KOPT-K1 (cell line): ENCODE measurements at regions not wholly inside any gene's neighbourhood (a gene's known extent, or its start where the extent isn't known, plus 50 kb on each side); places are given as distances from the start of the nearest gene placed in this dataset.
"Not testable (repeated sequence)": the region's sequence is repeated elsewhere in the genome, so short reads cannot be mapped to it uniquely, and the experiment has no call there.

Source experiments
- H3K27ac ChIP-seq: fragments of 200-600 bp; sonication (generic); 2 replicates; pipeline ENCODE4 v1.5.1; 2016; ENCODE audit warnings: antibody characterized with exemption, mild to moderate bottlenecking, low read depth, low read length; ENCODE audit not compliant: poor library complexity, severe bottlenecking
- H3K36me3 ChIP-seq: fragments of 200-600 bp; sonication (generic); 2 replicates; pipeline ENCODE4 v1.5.1; 2017; ENCODE audit warnings: antibody characterized with exemption, mild to moderate bottlenecking, low read length, moderate library complexity; ENCODE audit not compliant: insufficient read depth
- H3K9me3 ChIP-seq: fragments of 200-600 bp; sonication (generic); 2 replicates; pipeline ENCODE4 v1.5.1; 2017; ENCODE audit warnings: antibody characterized with exemption, low read length, mild to moderate bottlenecking; ENCODE audit not compliant: insufficient read depth, poor library complexity, severe bottlenecking

- H3K9me3 ChIP-seq: no peaks in the 10 kb centered on the region
- peak overlapping the region; percentile 100 for H3K27ac ChIP-seq
- no peaks in the 10 kb centered on the region for H3K36me3 ChIP-seq
Observed at GRCh38 chr10:31132681-31133244, 101.1 kb upstream of the ZNF438 start.

- Histone ChIP-seq H3K36me3 (no peaks in the 10 kb centered on the region), H3K27ac (peak overlapping the region; percentile 100), H3K9me3 (no peaks in the 10 kb centered on the region)
Observed at GRCh38 chr10:31133251-31133791, 101.7 kb upstream of the ZNF438 start.

GRCh38 chr10:31133792-31134310, 102.2 kb upstream of the ZNF438 start:
- H3K27ac ChIP-seq: peak overlapping the region; percentile 100
- H3K9me3 ChIP-seq: no peaks in the 10 kb centered on the region
- H3K36me3 ChIP-seq: no peaks in the 10 kb centered on the region

GRCh38 chr10:31134311-31134952, 102.8 kb upstream of the ZNF438 start:
- Histone ChIP-seq H3K27ac (peak overlapping the region; percentile 100), H3K36me3 (no peaks in the 10 kb centered on the region), H3K9me3 (no peaks in the 10 kb centered on the region)

GRCh38 chr10:31135171-31135570, 103.5 kb upstream of the ZNF438 start:
- Histone ChIP-seq H3K27ac (peak overlapping the region; percentile 100), H3K36me3 (no peaks in the 10 kb centered on the region), H3K9me3 (no peaks in the 10 kb centered on the region)

- H3K27ac ChIP-seq: peak overlapping the region; percentile 100
- H3K36me3 ChIP-seq, H3K9me3 ChIP-seq: not testable (repeated sequence)
Observed at GRCh38 chr10:31135791-31136190, 104.1 kb upstream of the ZNF438 start.

- Histone ChIP-seq H3K9me3 (no peaks in the 10 kb centered on the region), H3K27ac (peak overlapping the region; percentile 100), H3K36me3 (no peaks in the 10 kb centered on the region)
Observed at GRCh38 chr10:31136386-31136785, 104.7 kb upstream of the ZNF438 start.

GRCh38 chr10:31136930-31137885, 105.5 kb upstream of the ZNF438 start:
- H3K36me3 ChIP-seq: no peaks in the 10 kb centered on the region
- no peaks in the 10 kb centered on the region for H3K9me3 ChIP-seq
- H3K27ac ChIP-seq: peak overlapping the region; percentile 100

- Histone ChIP-seq H3K9me3 (no peaks in the 10 kb centered on the region), H3K27ac (peak overlapping the region; percentile 100), H3K36me3 (no peaks in the 10 kb centered on the region)
Observed at GRCh38 chr10:31138026-31138553, 106.4 kb upstream of the ZNF438 start.

GRCh38 chr10:31139497-31139896, 107.8 kb upstream of the ZNF438 start:
- peak overlapping the region; percentile 100 for H3K27ac ChIP-seq
- no peaks in the 10 kb centered on the region for H3K9me3 ChIP-seq
- H3K36me3 ChIP-seq: no peaks in the 10 kb centered on the region

- Histone ChIP-seq H3K27ac (peak overlapping the region; percentile 100), H3K36me3 (no peaks in the 10 kb centered on the region), H3K9me3 (no peaks in the 10 kb centered on the region)
Observed at GRCh38 chr10:31140716-31141115, 109.1 kb upstream of the ZNF438 start.

GRCh38 chr10:31142026-31142425, 110.4 kb upstream of the ZNF438 start:
- no peaks in the 10 kb centered on the region for H3K36me3 ChIP-seq
- peak overlapping the region; percentile 100 for H3K27ac ChIP-seq
- no peaks in the 10 kb centered on the region for H3K9me3 ChIP-seq

GRCh38 chr10:31143331-31143935, 111.8 kb upstream of the ZNF438 start:
- H3K27ac ChIP-seq: peak overlapping the region; percentile 80
- no peaks in the 10 kb centered on the region for H3K9me3 ChIP-seq
- H3K36me3 ChIP-seq: no peaks in the 10 kb centered on the region

- Histone ChIP-seq H3K9me3 (no peaks in the 10 kb centered on the region), H3K36me3 (no peaks in the 10 kb centered on the region), H3K27ac (peak overlapping the region; percentile 92)
Observed at GRCh38 chr10:31145986-31146385, 114.3 kb upstream of the ZNF438 start.
